Keratinocyte (primary cell): ENCODE measurements at regions not wholly inside any gene's neighbourhood (a gene's known extent, or its start where the extent isn't known, plus 50 kb on each side); places are given as distances from the start of the nearest gene placed in this dataset.

Experiments
- DNase-seq: peaks from one replicate; pipeline ENCODE4 v3.0.0-alpha.2; 2011; ENCODE audit warnings: low read depth, missing footprints, low spot score
- FAIRE-seq: peaks from 2 replicates; lab custom pipeline; 2011; peaks lifted over from hg19 to GRCh38; lab: Jason Lieb, UNC
- H2AFZ ChIP-seq: 2 replicates; pipeline ENCODE4 v1.6.0; 2012; ENCODE audit warnings: low read length, control low read depth, inconsistent platforms; ENCODE audit not compliant: control insufficient read depth
- H3K27ac ChIP-seq: 2 replicates; pipeline ENCODE4 v1.5.1; 2011; ENCODE audit warnings: low read length; ENCODE audit not compliant: control insufficient read depth, insufficient read depth
- H3K27me3 ChIP-seq: 3 replicates; pipeline ENCODE4 v1.6.0; 2011; ENCODE audit warnings: low read length; ENCODE audit not compliant: control insufficient read depth, insufficient read depth; ENCODE audit errors: extremely low read depth
- H3K36me3 ChIP-seq, 2 experiments: 2 replicates in 1 of 2; 3 replicates in 1 of 2; pipeline ENCODE4 v1.5.1; 2011; ENCODE audit warnings: low read length in 2 of 2, mild to moderate bottlenecking in 1 of 2; ENCODE audit not compliant: control insufficient read depth in 2 of 2, insufficient read depth in 2 of 2; ENCODE audit errors: extremely low read depth in 1 of 2
- H3K4me1 ChIP-seq: 3 replicates; pipeline ENCODE4 v1.5.1; 2011; ENCODE audit warnings: low read length; ENCODE audit not compliant: control insufficient read depth, insufficient read depth; ENCODE audit errors: extremely low read depth
- H3K4me2 ChIP-seq: 3 replicates; pipeline ENCODE4 v1.6.0; 2011; ENCODE audit warnings: low read depth, low read length; ENCODE audit not compliant: control insufficient read depth, insufficient read depth; ENCODE audit errors: extremely low read depth
- H3K4me3 ChIP-seq, 3 experiments: fragments of 200-600 bp in 1 of 3; sonication (generic) in 1 of 3; 2 replicates in 2 of 3; 3 replicates in 1 of 3; pipeline ENCODE4 v1.5.1; 2011 to 2016; ENCODE audit warnings: low read length in 3 of 3, mild to moderate bottlenecking in 3 of 3, control low read depth in 2 of 3, inconsistent platforms in 1 of 3, low read depth in 1 of 3, mixed read lengths in 1 of 3, mixed run types in 1 of 3, moderate library complexity in 1 of 3; ENCODE audit not compliant: control insufficient read depth in 2 of 3, insufficient read depth in 2 of 3; ENCODE audit errors: extremely low read depth in 1 of 3
- H3K79me2 ChIP-seq: 2 replicates; pipeline ENCODE4 v1.6.0; 2012; ENCODE audit warnings: low read length; ENCODE audit not compliant: control insufficient read depth, insufficient read depth
- H3K9ac ChIP-seq: 3 replicates; pipeline ENCODE4 v1.6.0; 2011; ENCODE audit warnings: low read length; ENCODE audit not compliant: control insufficient read depth, insufficient read depth; ENCODE audit errors: extremely low read depth
- H3K9me1 ChIP-seq: 3 replicates; pipeline ENCODE4 v1.6.0; 2011; ENCODE audit warnings: low read length; ENCODE audit not compliant: control insufficient read depth, insufficient read depth; ENCODE audit errors: extremely low read depth
- H3K9me3 ChIP-seq: 2 replicates; pipeline ENCODE4 v1.5.1; 2012; ENCODE audit warnings: low read depth, low read length; ENCODE audit not compliant: control insufficient read depth
- H4K20me1 ChIP-seq: 3 replicates; pipeline ENCODE4 v1.6.0; 2011; ENCODE audit warnings: low read length; ENCODE audit not compliant: control insufficient read depth, insufficient read depth; ENCODE audit errors: extremely low read depth
- EZH2 ChIP-seq: IDR thresholded peaks from one replicate; pipeline ENCODE4 v1.6.1; 2012; ENCODE audit warnings: inconsistent platforms, mild to moderate bottlenecking, low read length, moderate library complexity
- dilution Hi-C: fragments of 300-500 bp; cut with MboI; formaldehyde crosslinking; loops from one replicate; pipeline ENCODE4 v1.7.0; 2020; ENCODE audit warnings: low sequenced_read_pairs; ENCODE audit not compliant: extremely low pct_ligation_motif_present
- TF ChIP-seq, protein P1 (sequence below), 3 experiments: IDR thresholded peaks in 1 of 3; conservative IDR thresholded peaks in 1 of 3; optimal IDR thresholded peaks in 1 of 3; 2 replicates in 2 of 3; 3 replicates in 1 of 3; pipeline versions ENCODE3 to v1.5.1; 2011; ENCODE audit warnings: low read length in 3 of 3, mild to moderate bottlenecking in 3 of 3, moderate library complexity in 2 of 3, control low read depth in 1 of 3, inconsistent platforms in 1 of 3; ENCODE audit not compliant: insufficient read depth in 2 of 3; ENCODE audit errors: extremely low read depth in 1 of 3

DNA sequence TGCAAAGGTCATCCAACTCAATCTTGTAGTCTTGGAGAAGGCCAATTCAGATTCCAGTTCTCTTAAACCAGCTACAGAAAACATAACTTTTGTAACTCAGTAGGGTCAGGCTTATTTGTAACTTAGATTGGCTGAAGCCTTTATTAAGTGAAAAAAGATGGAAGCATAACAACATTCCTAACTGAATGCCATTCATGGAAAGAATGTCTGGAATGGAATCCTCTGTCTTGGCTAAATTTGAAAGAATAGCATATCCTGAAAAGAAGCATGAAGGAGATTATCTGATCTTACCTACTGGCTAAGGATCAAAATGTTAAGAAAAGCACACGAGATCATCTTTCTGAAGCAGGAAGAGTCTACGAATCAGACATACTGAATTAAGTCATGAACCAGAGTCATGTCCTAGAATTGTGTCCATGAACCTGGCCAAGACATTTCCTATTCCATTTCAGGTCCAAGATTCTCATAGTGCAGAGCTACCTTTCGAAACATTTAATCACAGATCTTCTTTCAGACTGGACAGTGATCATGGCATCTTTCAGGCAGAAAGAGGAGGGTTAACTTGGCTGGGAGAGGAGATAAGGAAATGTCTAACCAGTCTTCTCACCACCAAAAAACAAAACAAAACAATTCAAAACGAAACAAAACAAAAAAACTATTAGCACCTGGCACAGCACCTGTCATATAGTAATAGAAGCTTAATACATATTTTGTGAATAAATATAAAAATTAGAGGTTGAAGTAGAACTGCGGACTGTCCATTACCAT lies 75.6 kb downstream of the XCL2 start:
- no peaks in the 10 kb centered on the region for H3K9me3 ChIP-seq
- peaks cover 44% of the 10 kb centered on the region for H3K4me1 ChIP-seq
- H3K27me3 ChIP-seq: no peaks in the 10 kb centered on the region
- no peak overlapping the region for H3K4me3 ChIP-seq
- dilution Hi-C loops: no loop called here
- DNase-seq (no peak), FAIRE-seq (no peak)
- H2AFZ ChIP-seq: peak overlapping the region; percentile 58
- H3K27ac ChIP-seq: no peak overlapping the region
- no peaks in the 10 kb centered on the region for H4K20me1 ChIP-seq
- no peaks in the 10 kb centered on the region for H3K79me2 ChIP-seq
- H3K9ac ChIP-seq: no peak overlapping the region
- TF ChIP-seq, protein P1, sequence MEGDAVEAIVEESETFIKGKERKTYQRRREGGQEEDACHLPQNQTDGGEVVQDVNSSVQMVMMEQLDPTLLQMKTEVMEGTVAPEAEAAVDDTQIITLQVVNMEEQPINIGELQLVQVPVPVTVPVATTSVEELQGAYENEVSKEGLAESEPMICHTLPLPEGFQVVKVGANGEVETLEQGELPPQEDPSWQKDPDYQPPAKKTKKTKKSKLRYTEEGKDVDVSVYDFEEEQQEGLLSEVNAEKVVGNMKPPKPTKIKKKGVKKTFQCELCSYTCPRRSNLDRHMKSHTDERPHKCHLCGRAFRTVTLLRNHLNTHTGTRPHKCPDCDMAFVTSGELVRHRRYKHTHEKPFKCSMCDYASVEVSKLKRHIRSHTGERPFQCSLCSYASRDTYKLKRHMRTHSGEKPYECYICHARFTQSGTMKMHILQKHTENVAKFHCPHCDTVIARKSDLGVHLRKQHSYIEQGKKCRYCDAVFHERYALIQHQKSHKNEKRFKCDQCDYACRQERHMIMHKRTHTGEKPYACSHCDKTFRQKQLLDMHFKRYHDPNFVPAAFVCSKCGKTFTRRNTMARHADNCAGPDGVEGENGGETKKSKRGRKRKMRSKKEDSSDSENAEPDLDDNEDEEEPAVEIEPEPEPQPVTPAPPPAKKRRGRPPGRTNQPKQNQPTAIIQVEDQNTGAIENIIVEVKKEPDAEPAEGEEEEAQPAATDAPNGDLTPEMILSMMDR (optimal IDR thresholded peaks at IDR 0.05 in 1 of 3, IDR thresholded peaks at IDR 0.05 in 1 of 3, conservative IDR thresholded peaks at IDR 0.05 in 1 of 3; ENCODE audit: extremely low read depth in 1 of 3, insufficient read depth in 2 of 3, low read length in 3 of 3): no peak
- TF ChIP-seq EZH2: no peak
- H3K36me3 ChIP-seq: no peaks in the 10 kb centered on the region
- H3K9me1 ChIP-seq: no peaks in the 10 kb centered on the region
- H3K4me2 ChIP-seq: no peak overlapping the region

DNA sequence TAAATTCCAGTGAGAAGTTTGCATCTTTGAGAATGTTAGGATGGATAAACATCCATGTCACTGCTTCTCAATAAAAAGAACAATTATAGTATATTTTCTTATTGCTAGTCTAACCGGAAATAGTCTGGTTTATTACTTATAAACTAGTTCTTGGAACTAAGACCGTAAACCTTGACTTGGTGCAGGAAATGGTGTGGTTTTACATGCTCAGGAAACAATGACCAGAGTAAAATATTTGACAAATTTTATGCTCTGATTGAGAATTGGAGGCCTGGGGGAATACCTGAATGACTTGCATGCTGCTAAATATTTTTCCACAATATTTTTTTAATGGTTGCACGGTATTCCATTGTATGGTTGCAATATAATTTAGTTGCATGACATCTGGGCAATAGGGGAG lies 76.3 kb downstream of the XCL2 start:
- Histone ChIP-seq H3K9me1 (no peaks in the 10 kb centered on the region), H3K79me2 (no peaks in the 10 kb centered on the region), H3K9ac (no peak overlapping the region), H3K4me3 (no peak overlapping the region), H2AFZ (no peak overlapping the region), H3K36me3 (no peaks in the 10 kb centered on the region), H3K9me3 (no peaks in the 10 kb centered on the region), H3K27ac (no peak overlapping the region), H3K4me2 (no peak overlapping the region), H4K20me1 (no peaks in the 10 kb centered on the region), H3K4me1 (peaks cover 44% of the 10 kb centered on the region), H3K27me3 (no peaks in the 10 kb centered on the region)
- dilution Hi-C loops: no loop called here
- DNase-seq: no peak
- no peak for TF ChIP-seq EZH2
- TF ChIP-seq, protein P1 (optimal IDR thresholded peaks at IDR 0.05 in 1 of 3, IDR thresholded peaks at IDR 0.05 in 1 of 3, conservative IDR thresholded peaks at IDR 0.05 in 1 of 3; ENCODE audit: extremely low read depth in 1 of 3, insufficient read depth in 2 of 3, low read length in 3 of 3): no peak
- no peak for FAIRE-seq
